Uterus (tissue), 2 donors: ENCODE measurements at regions not wholly inside any gene's neighbourhood (a gene's known extent, or its start where the extent isn't known, plus 50 kb on each side); places are given as distances from the start of the nearest gene placed in this dataset.

Experiments
- CTCF ChIP-seq, 4 experiments: fragments of 200-600 bp in 2 of 4; fragments of 450-650 bp in 2 of 4; sonication (generic) in 2 of 4; IDR thresholded peaks; one replicate each; pipeline ENCODE4 v1.5.1; 2016 to 2019; ENCODE audit warnings: antibody characterized with exemption in 4 of 4, mild to moderate bottlenecking in 2 of 4, moderate library complexity in 1 of 4
- POLR2A ChIP-seq, 2 donors: fragments of 450-650 bp; IDR thresholded peaks; one replicate each; pipeline ENCODE4 v1.6.1; 2016; ENCODE audit warnings: antibody characterized with exemption in 2 of 2, mild to moderate bottlenecking in 1 of 2, moderate library complexity in 1 of 2

GRCh38 chr10:35754519-35754918 lies 112.4 kb upstream of the FZD8 start:
- TF ChIP-seq CTCF (IDR thresholded peaks at IDR 0.05) (no peak), POLR2A (IDR thresholded peaks at IDR 0.05) (no peak)
